ENCODE measurements at regions not wholly inside any gene's neighbourhood (a gene's known extent, or its start where the extent isn't known, plus 50 kb on each side); places are given as distances from the start of the nearest gene placed in this dataset.
"Not testable (repeated sequence)": the region's sequence is repeated elsewhere in the genome, so short reads cannot be mapped to it uniquely, and the experiment has no call there.

DNA sequence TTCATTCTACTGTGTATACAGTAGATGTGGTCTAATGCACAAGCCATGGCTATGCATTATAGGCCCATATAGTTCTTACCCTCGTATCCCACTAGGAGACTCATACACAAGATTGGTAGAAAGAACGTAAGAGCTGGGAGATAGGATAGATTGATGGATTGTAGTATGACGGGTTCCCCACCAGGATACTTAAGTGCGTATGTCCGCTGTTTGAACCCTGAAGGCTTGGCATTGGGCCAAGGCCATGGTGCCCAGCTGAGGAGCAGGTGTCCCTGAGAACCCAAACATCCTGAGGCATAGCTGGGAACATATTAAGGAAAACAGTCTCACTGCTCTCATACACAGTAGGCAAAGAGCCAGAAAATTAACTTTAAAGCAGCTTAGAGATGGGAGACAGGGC lies 617.5 kb upstream of the KLF12 start:
- no peaks in the 10 kb centered on the region for H3K4me1 Mint-ChIP-seq

DNA sequence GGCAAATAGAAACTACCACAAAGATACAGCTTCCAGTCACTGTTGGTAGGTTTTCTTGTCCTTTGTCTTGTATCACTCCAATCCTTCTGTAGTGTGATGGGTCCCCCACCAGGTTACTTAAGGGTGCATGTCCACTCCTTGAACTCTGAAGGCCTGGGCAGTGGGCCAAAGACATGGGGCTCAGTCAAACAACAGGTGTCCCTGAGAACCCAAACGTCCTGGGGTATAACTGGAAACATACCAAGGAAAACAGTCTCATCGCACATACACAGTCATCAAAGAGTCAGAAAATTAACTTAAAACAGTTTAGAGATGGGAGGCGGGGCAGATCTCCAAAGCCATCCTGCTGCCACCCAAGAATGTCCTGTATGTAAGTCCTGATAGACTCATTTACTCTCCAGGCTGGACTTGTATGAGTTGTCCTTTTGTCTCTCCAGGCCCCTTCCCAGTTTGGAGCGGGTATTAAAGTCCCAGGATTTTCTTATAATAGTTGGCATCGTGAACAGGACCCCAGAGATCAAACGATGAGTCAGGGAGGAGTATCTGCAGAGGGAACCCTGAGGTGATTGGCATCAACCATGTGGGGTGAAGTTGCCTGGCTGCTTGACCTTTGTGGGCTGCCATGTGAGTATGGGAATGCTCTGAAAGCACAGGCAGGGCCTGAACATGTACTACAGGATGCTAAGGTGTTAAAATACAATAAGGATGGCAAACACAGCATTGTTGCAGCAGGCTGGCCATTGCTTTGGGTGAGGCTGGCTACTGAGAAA lies 613.2 kb upstream of the KLF12 start:
- ChIA-PET CTCF (interaction anchor here (0.7 kb wide), 1 partner anchor 300 kb away, joined by 3 read pairs; no protein-coding TSS in a partner anchor), POLR2A (no interaction called here)
- H3K9me3 Mint-ChIP-seq: no peaks in the 10 kb centered on the region
- no peaks in the 10 kb centered on the region for H3K36me3 Mint-ChIP-seq (ENCODE audit: low read depth)
- peak overlapping the region; percentile 7 for H3K27ac Mint-ChIP-seq
- no peak for DNase-seq
- H3K4me3 Mint-ChIP-seq: no peak overlapping the region
- no peaks in the 10 kb centered on the region for H3K27me3 Mint-ChIP-seq
- no peaks in the 10 kb centered on the region for H3K4me1 Mint-ChIP-seq

More for the DNA sequence above, 617.5 kb upstream of the KLF12 start:
- no peak overlapping the region for H3K27ac Mint-ChIP-seq
- DNase-seq: no peak
- no peaks in the 10 kb centered on the region for H3K9me3 Mint-ChIP-seq
- H3K27me3 Mint-ChIP-seq: no peaks in the 10 kb centered on the region
- H3K4me3 Mint-ChIP-seq: no peak overlapping the region
- ChIA-PET CTCF (no interaction called here), POLR2A (no interaction called here)
- no peaks in the 10 kb centered on the region for H3K36me3 Mint-ChIP-seq (ENCODE audit: low read depth)

DNA sequence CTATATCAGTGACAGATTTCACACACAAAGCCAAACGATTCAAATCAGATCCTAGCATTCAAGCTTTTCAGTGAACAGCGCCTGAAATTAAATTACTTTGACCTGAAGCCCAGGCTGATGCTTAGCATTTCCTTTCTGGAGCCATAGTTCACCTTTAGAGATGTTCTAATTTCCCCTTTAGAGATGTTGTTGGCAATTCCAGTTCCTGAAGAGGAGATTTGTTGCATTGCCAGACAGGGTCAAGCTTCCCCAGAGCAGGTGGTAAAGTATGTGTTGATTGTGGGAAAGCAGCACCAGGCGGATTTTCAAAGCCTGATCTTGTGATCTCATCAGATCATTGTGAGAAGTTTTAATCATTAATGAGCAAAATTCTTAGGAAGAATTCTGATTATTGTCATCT lies 609.8 kb upstream of the KLF12 start:
- CTCF ChIA-PET: no interaction called here

DNA sequence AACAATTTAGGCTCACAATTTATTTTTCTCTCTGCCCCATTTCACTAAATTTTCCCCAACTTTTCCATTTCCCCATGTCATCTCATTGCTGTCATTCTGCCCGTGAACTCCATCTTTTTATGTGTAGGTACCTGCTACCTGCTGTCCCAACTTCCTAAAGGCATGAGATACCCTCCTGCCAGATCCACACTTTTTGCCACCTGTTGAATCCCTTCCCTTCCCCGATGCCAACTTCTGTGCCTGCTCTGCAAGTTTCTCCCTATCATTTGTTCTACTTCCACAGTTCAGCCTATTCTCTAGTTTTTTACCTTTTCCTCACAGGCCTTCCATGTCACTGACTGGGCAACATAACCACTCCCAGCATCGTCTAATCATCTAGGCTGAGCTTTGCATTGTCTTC lies 607.5 kb upstream of the KLF12 start:
- Mint-ChIP-seq H3K9me3 (peaks cover 4% of the 10 kb centered on the region), H3K4me1 (no peaks in the 10 kb centered on the region), H3K27ac (no peak overlapping the region), H3K4me3 (no peak overlapping the region), H3K36me3 (ENCODE audit: low read depth) (no peaks in the 10 kb centered on the region), H3K27me3 (peaks cover 2% of the 10 kb centered on the region)
- no peak for DNase-seq
- ChIA-PET POLR2A (no interaction called here), CTCF (no interaction called here)

More for the DNA sequence above, 609.8 kb upstream of the KLF12 start:
- Mint-ChIP-seq H3K9me3 (no peaks in the 10 kb centered on the region), H3K27me3 (peaks cover 2% of the 10 kb centered on the region), H3K4me1 (no peaks in the 10 kb centered on the region), H3K27ac (no peak overlapping the region), H3K4me3 (no peak overlapping the region), H3K36me3 (ENCODE audit: low read depth) (no peaks in the 10 kb centered on the region)
- DNase-seq: no peak
- POLR2A ChIA-PET: no interaction called here

DNA sequence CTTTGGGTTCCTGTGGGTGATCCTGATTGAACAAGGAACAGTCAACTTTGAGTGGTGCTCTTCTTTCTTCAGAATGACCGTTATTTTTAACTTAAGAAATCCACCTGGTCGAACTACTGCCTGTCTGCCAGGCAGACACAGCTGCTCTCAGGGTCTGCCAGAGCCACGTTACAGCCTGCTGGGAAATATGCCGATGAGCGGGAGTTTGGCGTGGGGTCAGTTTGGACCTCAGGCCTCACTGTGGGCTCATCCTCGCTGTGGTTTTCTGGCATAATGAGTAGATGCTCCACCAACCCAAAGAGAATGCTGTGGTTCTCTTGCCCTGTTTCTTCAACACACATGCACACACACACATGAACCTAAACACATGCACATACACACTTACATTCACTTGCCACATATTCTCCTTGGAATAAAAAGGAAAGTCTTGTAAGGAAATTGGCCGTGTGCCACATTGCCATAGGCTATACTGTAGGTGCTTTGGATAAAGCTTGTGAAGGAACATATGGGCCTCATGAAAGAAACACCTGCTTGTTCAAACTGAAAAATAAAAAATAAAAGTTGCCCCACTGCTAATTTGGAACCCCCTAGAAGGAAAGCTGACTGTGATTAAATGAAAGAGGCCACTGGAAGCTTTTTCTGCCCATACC lies 598.7 kb upstream of the KLF12 start:
- no peak for DNase-seq
- Mint-ChIP-seq H3K9me3 (peaks cover 4% of the 10 kb centered on the region), H3K27ac (no peak overlapping the region), H3K27me3 (no peaks in the 10 kb centered on the region), H3K4me1 (no peaks in the 10 kb centered on the region), H3K4me3 (no peak overlapping the region), H3K36me3 (ENCODE audit: low read depth) (no peaks in the 10 kb centered on the region)
- POLR2A ChIA-PET: no interaction called here
- CTCF ChIA-PET: no interaction called here

DNA sequence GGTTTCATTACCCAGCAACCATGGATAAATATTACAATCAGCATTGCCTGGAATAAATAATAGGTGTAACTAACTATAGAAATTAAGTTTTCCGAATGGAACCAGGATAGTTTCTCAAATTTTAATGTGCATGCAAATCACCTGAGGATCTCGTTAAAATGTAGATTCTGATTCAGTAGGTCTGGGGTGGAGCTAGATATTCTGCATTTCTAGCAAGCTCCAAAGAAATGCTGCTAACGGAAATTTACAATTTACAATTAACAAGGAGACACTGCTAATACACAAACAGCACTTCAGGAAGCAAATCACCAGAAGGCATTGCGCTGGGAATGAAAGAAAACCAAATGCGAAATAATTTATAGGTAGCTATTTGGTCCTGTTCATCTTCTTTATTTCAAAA lies 597.5 kb upstream of the KLF12 start:
- ChIA-PET CTCF (no interaction called here), POLR2A (no interaction called here)
- no peak for DNase-seq
- H3K9me3 Mint-ChIP-seq: no peaks in the 10 kb centered on the region
- no peaks in the 10 kb centered on the region for H3K36me3 Mint-ChIP-seq (ENCODE audit: low read depth)
- no peaks in the 10 kb centered on the region for H3K4me1 Mint-ChIP-seq
- H3K27me3 Mint-ChIP-seq: no peaks in the 10 kb centered on the region
- H3K27ac Mint-ChIP-seq: no peak overlapping the region
- H3K4me3 Mint-ChIP-seq: no peak overlapping the region

DNA sequence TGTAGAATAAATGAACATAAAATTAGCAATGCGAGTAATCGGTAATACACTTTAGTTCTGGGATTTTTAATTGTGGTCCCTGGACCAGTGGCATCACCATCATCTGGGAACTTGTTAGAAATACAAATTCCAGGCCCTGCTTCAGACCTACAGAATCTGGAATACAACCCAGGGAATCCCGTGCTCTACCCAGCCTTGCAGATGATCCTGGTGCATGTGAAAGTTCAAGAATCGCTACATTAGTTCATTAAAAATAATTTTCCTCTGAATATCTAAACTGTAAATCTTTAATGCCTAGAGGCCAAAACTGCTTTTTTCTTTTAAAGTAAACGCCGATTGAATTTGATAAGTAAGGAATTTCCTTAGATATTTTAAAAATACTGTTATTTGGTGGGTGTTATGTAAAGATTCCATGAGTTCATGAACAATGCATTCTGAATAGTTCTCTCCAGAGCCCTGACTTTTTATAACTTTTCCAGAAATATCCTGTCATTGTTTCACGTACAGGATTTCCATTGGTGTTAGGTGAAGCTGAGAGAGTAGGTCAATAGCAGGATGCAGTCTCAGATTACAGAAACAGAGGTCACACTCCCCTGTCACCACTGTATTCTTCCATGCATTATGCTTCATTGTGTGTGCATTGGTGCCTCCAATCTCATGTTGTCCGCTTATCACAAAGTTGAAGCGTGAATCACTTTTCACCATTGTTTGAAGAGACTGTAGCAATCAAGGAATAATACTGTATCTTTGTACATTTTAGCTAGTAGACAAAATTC lies 596.5 kb upstream of the KLF12 start:
- Mint-ChIP-seq H3K36me3 (ENCODE audit: low read depth) (no peaks in the 10 kb centered on the region), H3K4me3 (no peak overlapping the region), H3K27me3 (no peaks in the 10 kb centered on the region), H3K9me3 (no peaks in the 10 kb centered on the region), H3K27ac (no peak overlapping the region), H3K4me1 (no peaks in the 10 kb centered on the region)
- ChIA-PET POLR2A (no interaction called here), CTCF (no interaction called here)
- DNase-seq: no peak

DNA sequence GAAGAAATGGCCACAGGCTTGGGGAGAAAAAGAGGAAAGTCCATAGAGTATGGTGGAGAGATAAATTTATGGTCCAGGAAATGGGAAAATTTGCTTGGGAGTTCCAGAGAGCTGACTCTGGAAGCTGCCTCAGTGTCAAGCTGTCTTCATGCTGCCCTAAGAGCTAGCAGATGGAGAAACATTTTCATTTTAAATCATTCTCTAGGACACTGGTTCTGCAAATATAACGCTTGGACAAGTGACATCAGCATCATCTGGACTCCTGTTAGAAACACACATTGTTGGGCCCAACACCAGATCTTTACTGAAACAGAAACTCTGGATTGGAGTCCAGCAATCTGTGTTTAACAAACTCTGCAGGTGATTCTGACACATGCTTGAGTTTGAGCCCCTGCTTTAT lies 592.0 kb upstream of the KLF12 start:
- H3K4me3 Mint-ChIP-seq: no peak overlapping the region
- POLR2A ChIA-PET: no interaction called here
- no peak for DNase-seq

DNA sequence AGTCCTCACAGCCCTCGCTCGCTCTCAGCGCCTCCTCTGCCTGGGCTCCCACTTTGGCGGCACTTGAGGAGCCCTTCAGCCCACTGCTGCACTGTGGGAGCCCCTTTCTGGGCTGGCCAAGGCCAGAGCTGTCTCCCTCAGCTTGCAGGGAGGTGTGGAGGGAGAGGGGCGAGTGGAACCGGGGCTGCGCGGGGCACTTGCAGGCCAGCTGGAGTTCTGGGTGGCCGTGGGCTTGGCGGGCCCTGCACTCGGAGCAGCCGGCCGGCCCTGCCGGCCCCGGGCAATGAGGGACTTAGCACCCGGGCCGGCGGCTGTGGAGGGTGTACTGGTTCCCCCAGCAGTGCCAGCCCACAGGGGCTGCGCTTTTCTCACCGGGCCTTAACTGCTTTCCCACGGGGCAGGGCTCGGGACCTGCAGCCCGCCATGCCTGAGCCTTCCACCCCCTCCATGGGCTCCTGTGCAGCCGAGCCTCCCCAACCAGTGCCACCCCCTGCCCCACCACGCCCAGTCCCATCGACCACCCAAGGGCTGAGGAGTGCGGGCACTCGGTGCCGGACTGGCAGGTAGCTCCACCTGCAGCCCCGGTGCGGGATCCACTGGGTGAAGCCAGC lies 584.1 kb upstream of the KLF12 start:
- H3K4me1 Mint-ChIP-seq; CTCF ChIA-PET; H3K27me3 Mint-ChIP-seq; POLR2A ChIA-PET; H3K27ac Mint-ChIP-seq; H3K4me3 Mint-ChIP-seq; H3K36me3 Mint-ChIP-seq (ENCODE audit: low read depth); DNase-seq; H3K9me3 Mint-ChIP-seq: not testable (repeated sequence)

More for the DNA sequence above, 592.0 kb upstream of the KLF12 start:
- Mint-ChIP-seq H3K27ac (no peak overlapping the region), H3K36me3 (ENCODE audit: low read depth) (no peaks in the 10 kb centered on the region), H3K4me1 (no peaks in the 10 kb centered on the region), H3K9me3 (no peaks in the 10 kb centered on the region), H3K27me3 (no peaks in the 10 kb centered on the region)
- CTCF ChIA-PET: no interaction called here

DNA sequence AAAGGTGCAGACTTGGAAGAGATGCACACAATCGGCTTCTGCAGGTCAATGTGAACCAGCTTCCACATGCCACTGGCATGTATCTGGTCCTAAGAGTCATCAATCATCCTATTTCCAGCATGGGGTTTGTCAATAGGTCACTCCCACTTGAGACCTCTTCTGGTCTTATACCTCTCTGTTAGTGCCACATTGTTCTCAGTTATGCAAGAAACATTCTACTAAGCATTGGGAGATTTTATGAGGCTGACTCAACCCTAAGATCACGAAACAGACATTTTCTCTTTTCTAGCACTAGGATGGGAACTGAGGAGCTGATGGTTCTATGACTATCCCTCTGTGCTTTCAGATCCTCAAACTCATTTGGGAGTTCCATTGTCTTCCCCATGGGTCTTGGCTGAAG lies 581.5 kb upstream of the KLF12 start:
- Mint-ChIP-seq H3K4me3 (no peak overlapping the region), H3K27me3 (no peaks in the 10 kb centered on the region), H3K36me3 (ENCODE audit: low read depth) (no peaks in the 10 kb centered on the region), H3K9me3 (peaks cover 2% of the 10 kb centered on the region), H3K27ac (no peak overlapping the region), H3K4me1 (no peaks in the 10 kb centered on the region)
- ChIA-PET CTCF (no interaction called here), POLR2A (no interaction called here)
- DNase-seq: no peak

DNA sequence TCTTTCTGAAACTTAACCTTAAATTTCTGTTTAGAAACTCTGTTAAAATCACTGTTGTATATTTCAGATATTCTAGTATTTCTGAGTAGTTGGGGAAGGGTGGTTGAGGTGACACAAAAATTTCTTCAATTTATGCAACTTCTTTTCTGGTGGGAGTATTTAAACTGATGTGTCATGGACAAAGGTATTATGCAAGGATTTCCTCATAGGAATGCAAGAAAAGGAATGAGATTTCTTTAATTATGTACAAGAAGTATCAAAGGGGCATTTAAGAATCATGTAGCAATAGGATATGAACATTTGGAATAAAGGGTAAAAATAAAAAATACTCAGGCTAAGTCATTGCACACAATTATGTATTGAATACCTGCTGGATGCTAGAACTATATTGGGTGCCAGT lies 575.8 kb upstream of the KLF12 start:
- Mint-ChIP-seq H3K4me1 (no peaks in the 10 kb centered on the region), H3K9me3 (peaks cover 2% of the 10 kb centered on the region), H3K27ac (no peak overlapping the region), H3K4me3 (no peak overlapping the region), H3K36me3 (ENCODE audit: low read depth) (no peaks in the 10 kb centered on the region), H3K27me3 (no peaks in the 10 kb centered on the region)
- ChIA-PET CTCF (no interaction called here), POLR2A (no interaction called here)
- no peak for DNase-seq

DNA sequence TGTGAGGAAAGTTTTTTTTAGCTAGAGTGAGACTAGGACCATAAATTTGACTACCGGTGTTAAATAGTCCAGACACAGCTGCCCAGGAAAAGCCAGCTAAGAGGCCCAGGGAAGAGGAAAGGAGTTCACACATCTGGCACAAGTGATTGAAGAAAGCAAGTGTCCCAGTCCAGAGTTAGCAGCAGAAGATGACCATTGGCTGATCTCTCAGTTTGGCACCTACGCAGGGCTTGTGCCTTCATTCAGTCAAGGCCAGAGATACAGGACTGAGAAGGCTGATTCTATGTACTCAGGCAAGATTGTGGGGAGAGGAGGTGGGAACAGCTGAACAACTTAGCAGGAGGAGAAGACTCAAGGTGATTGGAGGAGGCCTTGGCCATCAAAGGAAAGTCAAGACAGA lies 575.0 kb upstream of the KLF12 start:
- peaks cover 2% of the 10 kb centered on the region for H3K9me3 Mint-ChIP-seq
- no peaks in the 10 kb centered on the region for H3K4me1 Mint-ChIP-seq
- POLR2A ChIA-PET: no interaction called here
- DNase-seq: no peak
- CTCF ChIA-PET: no interaction called here
- H3K27me3 Mint-ChIP-seq: no peaks in the 10 kb centered on the region
- H3K36me3 Mint-ChIP-seq (ENCODE audit: low read depth): no peaks in the 10 kb centered on the region
- H3K4me3 Mint-ChIP-seq: no peak overlapping the region
- no peak overlapping the region for H3K27ac Mint-ChIP-seq

DNA sequence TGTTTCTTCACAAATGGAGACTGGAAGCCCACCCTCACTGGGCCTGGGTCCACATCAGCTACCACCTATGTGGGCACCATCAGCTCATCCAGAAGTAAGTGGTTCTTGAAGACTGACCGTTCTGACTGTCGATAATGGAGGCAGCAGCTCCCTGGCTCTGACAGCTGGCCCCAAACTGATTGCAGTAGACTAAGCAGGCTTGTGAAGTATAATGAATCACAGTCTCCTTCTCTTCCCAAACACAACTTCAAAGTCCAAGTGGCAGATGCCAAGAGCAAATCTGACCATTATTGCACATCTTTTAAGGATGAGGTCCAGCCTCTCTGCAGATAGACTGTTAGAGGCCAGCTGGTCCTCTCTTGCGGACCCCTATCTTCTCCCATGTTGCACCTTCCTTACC lies 574.4 kb upstream of the KLF12 start:
- Mint-ChIP-seq H3K36me3 (ENCODE audit: low read depth) (no peaks in the 10 kb centered on the region), H3K4me1 (no peaks in the 10 kb centered on the region), H3K9me3 (peaks cover 1% of the 10 kb centered on the region), H3K27ac (no peak overlapping the region), H3K27me3 (no peaks in the 10 kb centered on the region), H3K4me3 (no peak overlapping the region)
- DNase-seq: no peak
- ChIA-PET POLR2A (no interaction called here), CTCF (interaction anchor here (1.7 kb wide), 1 partner anchor 19 kb away, joined by 4 read pairs; no protein-coding TSS in a partner anchor)
